ENCODE measurements at regions not wholly inside any gene's neighbourhood (a gene's known extent, or its start where the extent isn't known, plus 50 kb on each side); places are given as distances from the start of the nearest gene placed in this dataset.
"Not testable (repeated sequence)": the region's sequence is repeated elsewhere in the genome, so short reads cannot be mapped to it uniquely, and the experiment has no call there.

- DNase-seq = no peak
Measured at GRCh38 chr18:76627444-76627843, 132.4 kb upstream of the ZNF516 start.

GRCh38 chr18:76626991-76627390, 131.9 kb upstream of the ZNF516 start:
- no peak for DNase-seq

- DNase-seq = no peak
Measured at GRCh38 chr18:76622651-76623050, 127.6 kb upstream of the ZNF516 start.

- DNase-seq = no peak
Measured at GRCh38 chr18:76621782-76622495, 126.9 kb upstream of the ZNF516 start.

- DNase-seq = peak; percentile 11
Measured at GRCh38 chr18:76621226-76621625, 126.2 kb upstream of the ZNF516 start.

GRCh38 chr18:76620321-76621170, 125.5 kb upstream of the ZNF516 start:
- DNase-seq = peak; percentile 77

- DNase-seq = peak; percentile 37
Measured at GRCh38 chr18:76619621-76620315, 124.7 kb upstream of the ZNF516 start.

GRCh38 chr18:76619261-76619620, 124.2 kb upstream of the ZNF516 start:
- DNase-seq = no peak

DNA sequence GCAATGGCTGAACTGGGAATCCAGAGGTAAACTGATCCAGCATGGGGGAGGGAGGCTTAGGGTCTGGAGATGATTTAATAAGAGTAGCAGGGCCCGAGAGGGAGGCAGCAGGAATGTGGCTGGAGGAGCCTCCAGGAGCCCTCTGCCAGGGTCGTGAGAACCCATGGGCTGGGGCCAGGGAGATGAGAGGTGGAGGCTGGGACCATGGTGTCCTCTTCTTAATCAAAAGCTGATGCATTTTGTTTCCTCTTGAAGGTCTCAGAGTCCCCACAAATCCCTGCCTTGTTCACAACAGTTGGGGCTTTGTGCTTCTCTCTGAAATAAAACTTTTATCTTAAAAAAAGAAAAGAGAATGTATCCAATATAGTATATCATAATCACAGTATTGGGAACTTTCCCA, 123.7 kb upstream of the ZNF516 start:
- no peak for DNase-seq

- no peak for DNase-seq
Measured at GRCh38 chr18:76616373-76616772, 121.3 kb upstream of the ZNF516 start.

DNA sequence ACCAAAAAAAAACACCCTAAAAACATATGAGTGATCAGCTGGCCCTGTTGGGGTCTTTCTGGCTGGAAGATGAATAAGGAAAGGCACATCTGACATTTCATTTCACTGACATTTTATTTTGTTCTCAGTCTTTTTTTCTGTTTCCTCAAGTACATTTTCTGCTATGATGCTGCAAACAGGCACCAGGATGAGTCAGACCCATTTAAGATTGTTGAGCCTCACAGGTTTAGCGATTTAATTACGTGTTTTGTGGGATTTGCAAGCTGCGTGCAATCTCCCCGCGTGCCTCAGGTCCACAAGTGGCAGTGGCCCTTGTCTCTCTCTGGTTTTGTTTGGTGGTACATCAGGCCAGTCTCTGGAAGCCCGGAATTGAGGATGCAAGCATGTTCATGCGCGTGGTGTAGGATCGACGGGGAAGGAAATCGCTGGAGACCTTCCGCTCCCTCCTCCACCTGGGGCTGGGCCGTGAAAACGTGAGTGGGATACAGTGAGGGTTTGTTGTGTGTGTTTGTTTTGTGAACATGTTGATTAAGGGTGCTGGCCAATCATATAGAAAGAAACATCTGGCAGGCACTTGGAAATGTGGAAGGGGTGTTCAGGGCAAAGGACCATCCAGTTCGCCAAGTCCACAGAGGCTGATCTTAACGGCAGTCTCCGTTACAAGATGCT, 120.2 kb upstream of the ZNF516 start:
- no peak for DNase-seq

GRCh38 chr18:76613755-76614120, 118.7 kb upstream of the ZNF516 start:
- no peak for DNase-seq

DNA sequence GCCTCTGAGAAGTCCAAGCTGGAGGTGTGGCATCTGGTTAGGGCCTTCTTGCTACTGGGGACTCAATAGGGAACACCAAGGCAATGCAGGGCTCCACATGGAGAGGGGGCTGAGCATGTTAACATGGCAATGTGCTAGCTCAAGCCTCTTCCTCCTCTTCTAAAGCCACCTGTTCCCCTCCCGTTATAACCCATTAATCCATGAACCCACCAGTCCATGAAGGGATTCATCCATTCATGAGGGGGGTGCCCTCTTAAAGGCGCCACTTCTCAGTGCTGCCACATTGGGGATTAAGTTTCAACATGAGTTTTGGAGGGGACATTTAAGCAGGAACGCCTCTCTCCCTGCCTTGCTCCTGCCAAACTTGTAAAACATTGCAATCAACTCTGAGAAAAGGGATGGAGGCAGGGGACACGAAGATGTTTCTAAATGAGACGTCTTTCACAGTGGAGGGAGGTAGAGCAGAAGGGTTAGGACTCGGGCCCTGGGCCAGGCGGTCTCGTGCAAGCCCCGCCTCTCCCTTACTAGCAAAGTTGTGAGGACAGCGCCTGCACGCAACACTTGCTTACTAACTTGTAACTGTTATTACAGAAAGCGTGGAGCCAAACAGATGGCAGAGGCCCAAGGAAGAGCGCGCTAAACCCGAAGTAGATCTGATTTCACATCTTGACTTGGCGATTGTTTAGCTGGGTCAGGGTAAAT, 118.2 kb upstream of the ZNF516 start:
- DNase-seq = no peak

- not testable (repeated sequence) for DNase-seq
Measured at GRCh38 chr18:76611750-76612045, 116.7 kb upstream of the ZNF516 start.

- DNase-seq = no peak
Measured at GRCh38 chr18:76610933-76611749, 116.1 kb upstream of the ZNF516 start.

- DNase-seq = no peak
Measured at GRCh38 chr18:76610012-76610411, 115.0 kb upstream of the ZNF516 start.

GRCh38 chr18:76605341-76605929, 110.4 kb upstream of the ZNF516 start:
- no peak for DNase-seq

DNA sequence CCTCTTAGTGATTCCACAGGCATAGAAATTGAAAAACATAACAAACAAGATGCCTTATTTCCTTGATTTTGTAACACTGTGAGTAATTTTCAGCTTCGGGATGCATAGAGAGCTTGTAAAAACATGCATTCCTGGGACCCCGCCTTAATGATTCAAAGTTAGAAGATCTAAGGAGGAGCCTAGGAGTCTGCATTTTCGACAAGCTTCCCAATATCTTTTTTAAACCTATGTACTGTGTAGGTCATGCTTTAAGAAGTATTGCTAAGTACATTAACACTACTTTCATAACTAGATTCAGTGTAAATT, 109.8 kb upstream of the ZNF516 start:
- no peak for DNase-seq

DNA sequence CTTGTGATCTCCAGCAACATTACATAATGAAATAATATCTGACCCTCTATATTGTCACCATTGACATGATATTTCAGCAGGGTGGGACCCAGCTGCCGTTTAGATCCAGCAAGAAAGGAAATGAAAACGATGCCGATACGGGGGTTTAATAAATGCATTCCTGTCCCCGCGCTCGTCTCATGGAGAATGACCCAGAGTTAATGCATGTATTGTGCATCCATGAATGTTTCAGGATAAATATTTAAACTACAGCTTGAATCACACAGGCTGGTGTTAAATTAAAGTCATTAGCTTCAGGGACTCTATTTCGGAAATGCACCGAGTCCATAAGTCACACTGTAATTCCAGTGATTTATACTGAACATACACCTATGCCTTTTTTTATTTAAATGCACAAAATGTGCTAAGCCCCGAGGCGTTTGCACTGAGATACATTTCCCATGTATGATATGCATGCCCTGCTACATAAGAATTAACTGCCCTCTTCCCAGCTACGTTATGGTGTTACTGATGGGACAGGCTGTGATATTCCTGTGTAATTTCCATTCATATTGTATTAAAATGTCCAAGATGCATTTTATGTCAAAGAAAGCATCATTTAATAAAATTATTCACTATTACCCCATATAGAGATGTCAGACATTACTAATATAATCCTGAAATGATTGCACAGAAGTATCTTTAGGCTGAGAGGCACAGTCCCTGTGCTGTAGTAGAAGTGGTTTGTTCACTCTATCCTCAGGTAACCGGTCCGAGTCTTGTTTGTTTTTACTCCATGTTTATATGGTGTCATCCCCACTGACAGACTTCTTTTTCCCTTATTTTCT, 109.3 kb upstream of the ZNF516 start:
- DNase-seq = no peak

DNA sequence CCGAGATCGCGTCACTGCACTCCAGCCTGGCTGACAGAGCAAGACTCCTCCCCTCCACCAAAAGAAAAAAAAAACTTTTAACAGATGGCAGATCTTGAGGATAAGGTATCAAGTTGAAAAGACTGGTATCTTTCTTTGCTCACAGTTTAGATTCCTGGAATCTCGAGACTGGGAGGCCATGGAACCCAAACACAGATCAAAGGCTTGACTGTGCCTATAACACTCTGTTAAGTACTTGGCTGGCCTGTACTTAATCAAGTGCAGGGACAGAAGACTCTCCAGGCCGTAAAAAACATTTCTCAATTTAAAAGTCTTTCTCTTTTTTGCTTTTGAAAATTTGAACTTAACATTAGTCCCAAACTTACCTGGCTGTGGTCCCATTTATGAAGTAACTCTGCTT, 107.1 kb upstream of the ZNF516 start:
- no peak for DNase-seq

DNA sequence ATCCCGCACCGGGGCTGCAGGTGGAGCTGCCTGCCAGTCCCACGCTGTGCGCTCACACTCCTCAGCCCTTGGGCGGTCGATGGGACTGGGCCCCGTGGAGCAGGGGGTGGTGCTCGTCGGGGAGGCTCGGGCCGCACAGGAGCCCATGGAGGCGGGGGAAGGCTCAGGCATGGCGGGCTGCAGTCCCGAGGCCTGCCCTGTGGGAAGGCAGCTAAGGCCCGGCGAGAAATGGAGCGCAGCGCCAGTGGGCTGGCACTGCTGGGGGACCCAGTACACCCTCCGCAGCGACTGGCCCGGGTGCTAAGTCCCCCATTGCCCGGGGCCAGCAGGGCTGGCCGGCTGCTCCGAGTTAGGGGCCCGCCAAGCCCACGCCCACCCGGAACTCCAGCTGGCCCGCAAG, 105.0 kb upstream of the ZNF516 start:
- DNase-seq = not testable (repeated sequence)
